K562 (cell line): ENCODE measurements at regions not wholly inside any gene's neighbourhood (a gene's known extent, or its start where the extent isn't known, plus 50 kb on each side); places are given as distances from the start of the nearest gene placed in this dataset.

Experiments used
- ATF6 ChIP-seq: sonication (generic); formaldehyde crosslinking; IDR thresholded peaks from 2 replicates; pipeline ENCODE4 v1.4.0; 2020; ENCODE audit warnings: mild to moderate bottlenecking, missing genetic modification reagents
- E4F1 ChIP-seq: fragments of 250-450 bp; sonication (Bioruptor Pico); IDR thresholded peaks from 2 replicates; pipeline ENCODE4 v1.5.0; 2021; ENCODE audit warnings: mild to moderate bottlenecking, borderline replicate concordance
- FOXP4 ChIP-seq: sonication (generic); formaldehyde crosslinking; IDR thresholded peaks from 2 replicates; pipeline ENCODE4 v1.8.0; 2022; ENCODE audit warnings: mild to moderate bottlenecking, missing genetic modification reagents, borderline replicate concordance
- GABPA ChIP-seq: fragments of 200-800 bp; sonication (Bioruptor generic); conservative IDR thresholded peaks from 2 replicates; pipeline ENCODE4 v1.6.1; 2016; ENCODE audit warnings: low read depth, missing genetic modification characterization, missing compliant biosample characterization
- RAD51 ChIP-seq: fragments of 450-650 bp; IDR thresholded peaks from 2 replicates; pipeline ENCODE4 v1.7.1; 2016; ENCODE audit warnings: low read depth, mild to moderate bottlenecking, borderline replicate concordance
- SMARCA5 ChIP-seq: fragments of 450-650 bp; IDR thresholded peaks from 2 replicates; pipeline ENCODE4 v1.6.1; 2016
- ZBTB40 ChIP-seq, 2 experiments: fragments of 450-650 bp in 1 of 2; sonication (generic) in 1 of 2; formaldehyde crosslinking in 1 of 2; IDR thresholded peaks; 2 replicates each; pipeline versions ENCODE4 v1.7.1 to v1.9.0; 2016 to 2022; ENCODE audit warnings: inconsistent platforms in 1 of 2, mild to moderate bottlenecking in 1 of 2, missing genetic modification reagents in 1 of 2
- ZFP30 ChIP-seq: fragments of 250-450 bp; sonication (Bioruptor Pico); IDR thresholded peaks from 2 replicates; pipeline ENCODE4 v1.8.0; 2022; ENCODE audit warnings: moderate library complexity, mild to moderate bottlenecking, inconsistent platforms, borderline replicate concordance
- ZNF143 ChIP-seq: sonication (generic); formaldehyde crosslinking; IDR thresholded peaks from 2 replicates; pipeline ENCODE4 v1.9.0; 2022; ENCODE audit warnings: mild to moderate bottlenecking, missing genetic modification reagents
- ZNF280A ChIP-seq: fragments of 450-650 bp; IDR thresholded peaks from 2 replicates; pipeline ENCODE4 v1.6.1; 2018; ENCODE audit warnings: mild to moderate bottlenecking, low read depth; ENCODE audit not compliant: partially characterized antibody

GRCh38 chr11:92008249-92008648 lies 216.4 kb upstream of the FAT3 start (continued):
- TF ChIP-seq ZBTB40 (IDR thresholded peaks at IDR 0.05) = no peak
- TF ChIP-seq ZBTB40 (CRISPR knock-in tag; IDR thresholded peaks at IDR 0.05) = no peak
- no peak for TF ChIP-seq ATF6
- TF ChIP-seq ZNF280A = no peak
- TF ChIP-seq RAD51 = 0 out of 2 replicates have a peak, but pooled peaks have one; percentile 28
- TF ChIP-seq ZNF143 = no peak
- TF ChIP-seq SMARCA5 = no peak
- TF ChIP-seq GABPA = no peak
- TF ChIP-seq E4F1 (CRISPR knock-in tag) = no peak
- TF ChIP-seq FOXP4 (CRISPR knock-in tag) = no peak
- no peak for TF ChIP-seq ZFP30 (CRISPR knock-in tag)
